Keratinocyte (primary cell): ENCODE measurements at regions not wholly inside any gene's neighbourhood (a gene's known extent, or its start where the extent isn't known, plus 50 kb on each side); places are given as distances from the start of the nearest gene placed in this dataset.

Experiments used
- DNase-seq: peaks from one replicate; pipeline ENCODE4 v3.0.0-alpha.2; 2011; ENCODE audit warnings: low read depth, missing footprints, low spot score
- FAIRE-seq: peaks from 2 replicates; lab custom pipeline; 2011; peaks lifted over from hg19 to GRCh38; lab: Jason Lieb, UNC
- H2AFZ ChIP-seq: 2 replicates; pipeline ENCODE4 v1.6.0; 2012; ENCODE audit warnings: low read length, control low read depth, inconsistent platforms; ENCODE audit not compliant: control insufficient read depth
- H3K27ac ChIP-seq: 2 replicates; pipeline ENCODE4 v1.5.1; 2011; ENCODE audit warnings: low read length; ENCODE audit not compliant: control insufficient read depth, insufficient read depth
- H3K27me3 ChIP-seq: 3 replicates; pipeline ENCODE4 v1.6.0; 2011; ENCODE audit warnings: low read length; ENCODE audit not compliant: control insufficient read depth, insufficient read depth; ENCODE audit errors: extremely low read depth
- H3K36me3 ChIP-seq, 2 experiments: 2 replicates in 1 of 2; 3 replicates in 1 of 2; pipeline ENCODE4 v1.5.1; 2011; ENCODE audit warnings: low read length in 2 of 2, mild to moderate bottlenecking in 1 of 2; ENCODE audit not compliant: control insufficient read depth in 2 of 2, insufficient read depth in 2 of 2; ENCODE audit errors: extremely low read depth in 1 of 2
- H3K4me1 ChIP-seq: 3 replicates; pipeline ENCODE4 v1.5.1; 2011; ENCODE audit warnings: low read length; ENCODE audit not compliant: control insufficient read depth, insufficient read depth; ENCODE audit errors: extremely low read depth
- H3K4me2 ChIP-seq: 3 replicates; pipeline ENCODE4 v1.6.0; 2011; ENCODE audit warnings: low read depth, low read length; ENCODE audit not compliant: control insufficient read depth, insufficient read depth; ENCODE audit errors: extremely low read depth
- H3K4me3 ChIP-seq, 3 experiments: fragments of 200-600 bp in 1 of 3; sonication (generic) in 1 of 3; 2 replicates in 2 of 3; 3 replicates in 1 of 3; pipeline ENCODE4 v1.5.1; 2011 to 2016; ENCODE audit warnings: low read length in 3 of 3, mild to moderate bottlenecking in 3 of 3, control low read depth in 2 of 3, inconsistent platforms in 1 of 3, low read depth in 1 of 3, mixed read lengths in 1 of 3, mixed run types in 1 of 3, moderate library complexity in 1 of 3; ENCODE audit not compliant: control insufficient read depth in 2 of 3, insufficient read depth in 2 of 3; ENCODE audit errors: extremely low read depth in 1 of 3
- H3K79me2 ChIP-seq: 2 replicates; pipeline ENCODE4 v1.6.0; 2012; ENCODE audit warnings: low read length; ENCODE audit not compliant: control insufficient read depth, insufficient read depth
- H3K9ac ChIP-seq: 3 replicates; pipeline ENCODE4 v1.6.0; 2011; ENCODE audit warnings: low read length; ENCODE audit not compliant: control insufficient read depth, insufficient read depth; ENCODE audit errors: extremely low read depth
- H3K9me1 ChIP-seq: 3 replicates; pipeline ENCODE4 v1.6.0; 2011; ENCODE audit warnings: low read length; ENCODE audit not compliant: control insufficient read depth, insufficient read depth; ENCODE audit errors: extremely low read depth
- H3K9me3 ChIP-seq: 2 replicates; pipeline ENCODE4 v1.5.1; 2012; ENCODE audit warnings: low read depth, low read length; ENCODE audit not compliant: control insufficient read depth
- H4K20me1 ChIP-seq: 3 replicates; pipeline ENCODE4 v1.6.0; 2011; ENCODE audit warnings: low read length; ENCODE audit not compliant: control insufficient read depth, insufficient read depth; ENCODE audit errors: extremely low read depth
- CTCF ChIP-seq, 3 experiments: IDR thresholded peaks in 1 of 3; conservative IDR thresholded peaks in 1 of 3; optimal IDR thresholded peaks in 1 of 3; 2 replicates in 2 of 3; 3 replicates in 1 of 3; pipeline versions ENCODE3 to v1.5.1; 2011; ENCODE audit warnings: low read length in 3 of 3, mild to moderate bottlenecking in 3 of 3, moderate library complexity in 2 of 3, control low read depth in 1 of 3, inconsistent platforms in 1 of 3; ENCODE audit not compliant: insufficient read depth in 2 of 3; ENCODE audit errors: extremely low read depth in 1 of 3
- EZH2 ChIP-seq: IDR thresholded peaks from one replicate; pipeline ENCODE4 v1.6.1; 2012; ENCODE audit warnings: inconsistent platforms, mild to moderate bottlenecking, low read length, moderate library complexity
- dilution Hi-C: fragments of 300-500 bp; cut with MboI; formaldehyde crosslinking; loops from one replicate; pipeline ENCODE4 v1.7.0; 2020; ENCODE audit warnings: low sequenced_read_pairs; ENCODE audit not compliant: extremely low pct_ligation_motif_present

DNA sequence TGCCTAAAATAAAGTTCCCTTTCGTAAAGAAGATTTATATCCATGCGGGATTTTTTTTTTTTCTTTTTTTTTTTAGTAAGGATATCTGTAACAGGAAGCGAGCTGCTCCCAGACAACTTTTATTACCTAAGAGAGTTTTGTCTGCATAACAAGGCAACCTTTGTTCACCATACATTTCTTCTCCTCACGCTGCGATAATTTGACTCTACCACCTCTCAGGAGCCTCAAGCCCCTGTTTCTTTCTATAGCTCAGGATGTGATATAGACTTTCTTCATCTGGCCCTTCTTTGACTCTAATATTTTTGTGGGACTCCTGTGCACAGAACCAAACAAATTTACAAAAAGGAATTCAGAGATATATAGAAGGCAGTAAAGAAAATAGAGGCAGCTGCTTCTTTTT lies 1053.7 kb upstream of the SPRY2 start:
- Histone ChIP-seq H3K9ac (no peak overlapping the region), H3K36me3 (no peaks in the 10 kb centered on the region), H3K9me1 (no peaks in the 10 kb centered on the region), H3K4me2 (no peak overlapping the region), H2AFZ (no peak overlapping the region), H3K4me1 (no peaks in the 10 kb centered on the region), H3K4me3 (no peak overlapping the region), H3K79me2 (no peaks in the 10 kb centered on the region), H4K20me1 (no peaks in the 10 kb centered on the region), H3K27ac (no peak overlapping the region), H3K9me3 (no peaks in the 10 kb centered on the region), H3K27me3 (no peaks in the 10 kb centered on the region)
- TF ChIP-seq CTCF (optimal IDR thresholded peaks at IDR 0.05 in 1 of 3, IDR thresholded peaks at IDR 0.05 in 1 of 3, conservative IDR thresholded peaks at IDR 0.05 in 1 of 3; ENCODE audit: extremely low read depth in 1 of 3, insufficient read depth in 2 of 3, low read length in 3 of 3) (no peak), EZH2 (no peak)
- FAIRE-seq (no peak), DNase-seq (no peak)
- dilution Hi-C loops: no loop called here

GRCh38 chr13:81393721-81394120 lies 1052.8 kb upstream of the SPRY2 start:
- no peak overlapping the region for H3K4me3 ChIP-seq
- H3K79me2 ChIP-seq: no peaks in the 10 kb centered on the region
- H3K27me3 ChIP-seq: no peaks in the 10 kb centered on the region
- H3K4me2 ChIP-seq: no peak overlapping the region
- FAIRE-seq (no peak), DNase-seq (no peak)
- no peaks in the 10 kb centered on the region for H3K36me3 ChIP-seq
- no peaks in the 10 kb centered on the region for H3K4me1 ChIP-seq
- H3K9me3 ChIP-seq: no peaks in the 10 kb centered on the region
- H3K27ac ChIP-seq: no peak overlapping the region
- TF ChIP-seq CTCF (optimal IDR thresholded peaks at IDR 0.05 in 1 of 3, IDR thresholded peaks at IDR 0.05 in 1 of 3, conservative IDR thresholded peaks at IDR 0.05 in 1 of 3; ENCODE audit: extremely low read depth in 1 of 3, insufficient read depth in 2 of 3, low read length in 3 of 3) (no peak), EZH2 (no peak)
- H4K20me1 ChIP-seq: no peaks in the 10 kb centered on the region
- no peak overlapping the region for H3K9ac ChIP-seq
- H2AFZ ChIP-seq: peak overlapping the region; percentile 38
- no peaks in the 10 kb centered on the region for H3K9me1 ChIP-seq
- dilution Hi-C loops: no loop called here
